Osteocyte (in vitro differentiated cells): ENCODE measurements at regions not wholly inside any gene's neighbourhood (a gene's known extent, or its start where the extent isn't known, plus 50 kb on each side); places are given as distances from the start of the nearest gene placed in this dataset.

ENCODE experiments used
- DNase-seq: peaks from one replicate; pipeline ENCODE4 v3.0.0; 2021; ENCODE audit warnings: mixed read lengths; ENCODE audit not compliant: unreplicated experiment; ENCODE audit errors: extremely low spot score
- H3K27ac Mint-ChIP-seq: one replicate; pipeline ENCODE4 v1.8.0; 2021; ENCODE audit warnings: mild to moderate bottlenecking, mixed read lengths; ENCODE audit not compliant: unreplicated experiment
- H3K27me3 Mint-ChIP-seq: one replicate; pipeline ENCODE4 v1.8.0; 2021; ENCODE audit warnings: mixed read lengths; ENCODE audit not compliant: unreplicated experiment
- H3K36me3 Mint-ChIP-seq: one replicate; pipeline ENCODE4 v1.8.0; 2021; ENCODE audit warnings: mixed read lengths; ENCODE audit not compliant: unreplicated experiment
- H3K4me1 Mint-ChIP-seq: one replicate; pipeline ENCODE4 v1.8.0; 2021; ENCODE audit warnings: mixed read lengths; ENCODE audit not compliant: unreplicated experiment
- H3K4me3 Mint-ChIP-seq: one replicate; pipeline ENCODE4 v1.8.0; 2021; ENCODE audit warnings: mild to moderate bottlenecking, moderate library complexity, mixed read lengths; ENCODE audit not compliant: unreplicated experiment
- H3K9me3 Mint-ChIP-seq: one replicate; pipeline ENCODE4 v1.8.0; 2021; ENCODE audit warnings: mixed read lengths; ENCODE audit not compliant: unreplicated experiment
- TF ChIP-seq, protein P1 (sequence below): fragments of 200-600 bp; sonication (generic); IDR thresholded peaks from 2 replicates; pipeline ENCODE4 v1.5.0; 2021; ENCODE audit warnings: antibody characterized with exemption, mild to moderate bottlenecking, moderate library complexity

DNA sequence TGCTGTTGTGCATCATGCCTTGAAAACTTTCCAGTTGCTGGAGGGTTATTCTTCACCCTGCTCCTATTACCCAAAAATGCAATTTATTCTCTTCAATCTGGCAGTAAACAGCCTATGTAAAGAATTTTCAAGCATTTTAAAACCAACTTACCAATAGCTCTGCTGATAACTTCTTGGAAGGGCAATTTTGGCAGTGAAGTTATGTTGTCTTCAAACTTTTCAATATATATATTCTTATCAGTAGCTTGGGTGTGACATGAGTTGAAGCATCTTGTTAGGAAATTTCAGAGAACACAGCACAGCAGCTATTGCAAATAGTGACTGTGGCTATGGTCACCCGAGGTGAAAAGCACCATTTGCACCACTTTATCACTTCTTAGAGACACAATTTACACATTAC, 395.5 kb downstream of the STK39 start:
- Mint-ChIP-seq H3K4me1 (peaks cover 4% of the 10 kb centered on the region), H3K4me3 (no peak overlapping the region), H3K27me3 (peaks cover 30% of the 10 kb centered on the region), H3K36me3 (no peaks in the 10 kb centered on the region), H3K27ac (no peak overlapping the region), H3K9me3 (peaks cover 8% of the 10 kb centered on the region)
- TF ChIP-seq, protein P1, sequence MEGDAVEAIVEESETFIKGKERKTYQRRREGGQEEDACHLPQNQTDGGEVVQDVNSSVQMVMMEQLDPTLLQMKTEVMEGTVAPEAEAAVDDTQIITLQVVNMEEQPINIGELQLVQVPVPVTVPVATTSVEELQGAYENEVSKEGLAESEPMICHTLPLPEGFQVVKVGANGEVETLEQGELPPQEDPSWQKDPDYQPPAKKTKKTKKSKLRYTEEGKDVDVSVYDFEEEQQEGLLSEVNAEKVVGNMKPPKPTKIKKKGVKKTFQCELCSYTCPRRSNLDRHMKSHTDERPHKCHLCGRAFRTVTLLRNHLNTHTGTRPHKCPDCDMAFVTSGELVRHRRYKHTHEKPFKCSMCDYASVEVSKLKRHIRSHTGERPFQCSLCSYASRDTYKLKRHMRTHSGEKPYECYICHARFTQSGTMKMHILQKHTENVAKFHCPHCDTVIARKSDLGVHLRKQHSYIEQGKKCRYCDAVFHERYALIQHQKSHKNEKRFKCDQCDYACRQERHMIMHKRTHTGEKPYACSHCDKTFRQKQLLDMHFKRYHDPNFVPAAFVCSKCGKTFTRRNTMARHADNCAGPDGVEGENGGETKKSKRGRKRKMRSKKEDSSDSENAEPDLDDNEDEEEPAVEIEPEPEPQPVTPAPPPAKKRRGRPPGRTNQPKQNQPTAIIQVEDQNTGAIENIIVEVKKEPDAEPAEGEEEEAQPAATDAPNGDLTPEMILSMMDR: no peak
- no peak for DNase-seq

DNA sequence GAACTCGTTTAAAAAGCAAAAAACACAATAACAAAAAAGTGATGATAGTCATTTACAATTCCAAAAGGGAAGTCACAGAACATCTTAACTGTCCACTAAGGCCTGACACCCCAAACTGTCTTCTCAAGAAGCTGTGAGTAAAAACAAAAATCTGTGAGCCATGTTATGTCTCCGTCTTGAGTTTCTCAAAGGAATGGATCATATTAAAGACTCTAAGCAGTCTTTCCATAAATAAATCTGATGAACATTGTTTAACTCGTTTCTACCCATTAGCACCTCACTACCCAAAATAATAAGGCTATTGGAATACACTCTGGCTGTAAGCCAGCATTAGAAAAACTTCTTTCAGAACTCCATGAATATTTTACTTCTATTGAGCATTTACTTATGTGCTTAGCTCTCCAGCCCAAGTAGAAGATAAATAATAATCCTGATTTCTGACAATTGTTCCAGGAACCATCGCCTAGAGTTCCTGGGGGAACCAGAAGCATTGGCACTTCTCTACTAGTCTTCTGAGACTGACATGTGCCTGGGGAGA, 396.0 kb downstream of the STK39 start:
- Mint-ChIP-seq H3K27me3 (peaks cover 30% of the 10 kb centered on the region), H3K9me3 (peaks cover 8% of the 10 kb centered on the region), H3K27ac (no peak overlapping the region), H3K36me3 (no peaks in the 10 kb centered on the region), H3K4me1 (no peaks in the 10 kb centered on the region), H3K4me3 (no peak overlapping the region)
- DNase-seq: no peak
- TF ChIP-seq, protein P1: no peak

- Mint-ChIP-seq H3K27me3 (peaks cover 22% of the 10 kb centered on the region), H3K27ac (no peak overlapping the region)
- DNase-seq: no peak
Observed at GRCh38 chr2:167844714-167845530, 402.5 kb downstream of the STK39 start.

GRCh38 chr2:167843657-167844056, 403.7 kb downstream of the STK39 start:
- H3K27me3 Mint-ChIP-seq: peaks cover 22% of the 10 kb centered on the region
- H3K36me3 Mint-ChIP-seq: no peaks in the 10 kb centered on the region
- H3K27ac Mint-ChIP-seq: no peak overlapping the region
- TF ChIP-seq, protein P1: no peak
- H3K4me1 Mint-ChIP-seq: no peaks in the 10 kb centered on the region
- no peak overlapping the region for H3K4me3 Mint-ChIP-seq
- no peak for DNase-seq
- H3K9me3 Mint-ChIP-seq: peaks cover under 1% of the 10 kb centered on the region

More at GRCh38 chr2:167844714-167845530, 402.5 kb downstream of the STK39 start:
- Mint-ChIP-seq H3K36me3 (no peaks in the 10 kb centered on the region), H3K9me3 (peaks cover 8% of the 10 kb centered on the region), H3K4me1 (no peaks in the 10 kb centered on the region), H3K4me3 (no peak overlapping the region)
- TF ChIP-seq, protein P1: no peak

- Mint-ChIP-seq H3K36me3 (no peaks in the 10 kb centered on the region), H3K4me3 (no peak overlapping the region), H3K27me3 (peaks cover 22% of the 10 kb centered on the region), H3K27ac (no peak overlapping the region), H3K4me1 (no peaks in the 10 kb centered on the region), H3K9me3 (no peaks in the 10 kb centered on the region)
- no peak for DNase-seq
- TF ChIP-seq, protein P1: no peak
Observed at GRCh38 chr2:167843217-167843616, 404.2 kb downstream of the STK39 start.
